ENCODE measurements at regions not wholly inside any gene's neighbourhood (a gene's known extent, or its start where the extent isn't known, plus 50 kb on each side); places are given as distances from the start of the nearest gene placed in this dataset.
A peak's percentile ranks its signal among the peaks of the same experiment; 100 is the strongest.
"Not testable (repeated sequence)": the region's sequence is repeated elsewhere in the genome, so short reads cannot be mapped to it uniquely, and the experiment has no call there.

GRCh38 chr16:75780669-75781068, 54.4 kb upstream of the CPHXL start:
- no peak for DNase-seq

DNA sequence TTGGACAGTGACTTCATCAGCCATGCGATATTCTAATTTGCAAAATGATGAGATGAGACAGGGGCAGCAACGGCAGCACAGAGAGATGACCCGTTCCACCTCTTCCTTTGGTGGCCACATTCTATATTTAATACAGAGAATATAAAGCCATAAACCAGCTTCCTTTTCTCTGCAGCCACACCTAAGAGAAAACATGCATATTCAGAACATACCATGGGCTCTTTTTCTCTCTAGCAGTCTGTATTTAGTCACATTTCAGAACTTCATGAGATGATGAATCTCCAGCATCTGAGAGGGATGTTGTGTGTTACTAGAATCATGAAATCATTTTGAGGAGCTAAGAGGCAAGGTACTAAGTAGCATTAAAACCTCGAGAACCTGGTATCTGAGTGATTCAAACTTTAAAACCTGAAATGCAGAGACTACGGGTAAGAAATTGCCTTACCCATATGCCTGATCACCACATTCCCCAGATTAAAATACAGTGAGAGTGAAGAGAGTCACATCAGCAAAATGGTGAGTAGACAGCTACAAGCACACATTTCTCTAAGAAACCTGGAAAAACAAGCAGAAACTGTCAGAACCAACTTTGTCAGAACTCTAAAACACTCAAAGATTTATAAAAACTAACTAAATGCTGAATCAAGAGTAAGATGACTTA, 55.5 kb upstream of the CPHXL start:
- no peak for DNase-seq

DNA sequence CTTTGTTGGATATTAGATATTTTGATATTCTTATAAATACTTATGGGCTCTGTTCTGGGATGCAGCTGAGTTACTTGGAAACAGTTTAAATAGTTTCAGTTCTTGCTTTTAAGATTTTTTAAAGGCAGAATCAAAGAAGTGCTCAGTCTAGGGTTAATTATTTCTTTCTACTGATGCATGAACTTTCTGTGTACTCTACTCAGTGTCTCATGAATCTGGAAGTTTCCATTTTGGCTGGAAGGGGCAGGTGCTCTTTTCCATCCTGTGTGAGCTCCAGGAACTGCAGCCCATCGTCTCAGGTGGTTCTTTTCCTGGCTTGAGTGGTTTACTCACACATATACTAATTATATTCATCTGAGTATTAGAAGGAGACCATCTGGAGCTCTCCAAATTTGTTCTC, 61.1 kb upstream of the CPHXL start:
- DNase-seq, result no peak

- DNase-seq, result peak; percentile 40
Measured at GRCh38 chr16:75789237-75789636, 62.9 kb upstream of the CPHXL start.

DNA sequence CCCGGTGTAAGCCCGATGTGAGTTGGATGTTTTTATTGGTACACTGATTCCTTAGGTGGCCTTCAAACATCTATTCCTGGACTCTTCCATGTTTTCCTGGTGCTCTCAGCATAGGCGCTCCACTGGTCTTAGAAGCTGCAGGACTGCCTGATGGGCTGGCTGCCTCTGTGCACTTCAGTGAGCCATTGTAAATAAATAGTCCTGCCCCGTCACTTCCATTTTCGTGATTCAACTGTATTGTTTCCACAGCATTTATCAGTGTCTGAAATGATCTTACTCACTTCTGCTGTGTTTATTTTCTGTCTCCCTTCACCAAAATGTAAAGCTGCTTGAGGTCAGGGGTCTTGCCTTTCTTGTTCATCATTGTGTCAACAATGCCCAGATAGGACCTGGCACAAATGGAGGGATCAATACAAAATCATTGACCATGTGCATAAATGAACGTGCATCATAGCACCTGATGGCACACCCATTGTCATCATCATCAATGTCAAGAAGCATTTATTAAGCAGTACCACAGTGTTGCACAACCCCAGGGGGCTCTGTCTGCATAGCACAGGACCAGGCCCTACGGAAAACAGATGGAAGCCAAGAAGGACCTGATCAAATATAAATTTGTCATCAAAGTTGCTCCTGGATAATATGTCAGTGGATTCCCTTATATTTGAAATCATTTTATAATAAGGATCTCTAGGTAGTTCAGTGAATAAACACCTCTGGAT, 66.6 kb upstream of the CPHXL start:
- no peak for DNase-seq

GRCh38 chr16:75793641-75794040, 67.4 kb upstream of the CPHXL start:
- DNase-seq, result no peak

DNA sequence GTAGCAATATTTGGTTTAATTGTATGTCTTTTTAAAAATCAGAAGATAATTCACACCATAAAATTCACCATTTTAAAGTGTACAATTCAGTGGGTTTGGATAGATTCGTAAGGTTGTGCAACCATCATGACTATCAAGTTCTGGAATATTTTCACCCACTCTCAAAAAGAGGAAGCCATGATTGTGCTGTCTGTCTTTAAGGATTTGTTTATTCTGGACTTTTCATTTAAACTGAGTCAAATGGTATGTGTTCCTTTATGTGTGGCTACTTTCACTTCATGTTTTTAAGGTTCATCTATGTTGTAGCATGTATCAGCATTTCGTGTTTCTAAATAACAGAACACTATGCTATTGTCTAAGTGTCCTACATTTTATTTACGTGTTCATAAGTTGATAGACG, 68.1 kb upstream of the CPHXL start:
- DNase-seq, result no peak

GRCh38 chr16:75798714-75799113, 72.4 kb upstream of the CPHXL start:
- no peak for DNase-seq

DNA sequence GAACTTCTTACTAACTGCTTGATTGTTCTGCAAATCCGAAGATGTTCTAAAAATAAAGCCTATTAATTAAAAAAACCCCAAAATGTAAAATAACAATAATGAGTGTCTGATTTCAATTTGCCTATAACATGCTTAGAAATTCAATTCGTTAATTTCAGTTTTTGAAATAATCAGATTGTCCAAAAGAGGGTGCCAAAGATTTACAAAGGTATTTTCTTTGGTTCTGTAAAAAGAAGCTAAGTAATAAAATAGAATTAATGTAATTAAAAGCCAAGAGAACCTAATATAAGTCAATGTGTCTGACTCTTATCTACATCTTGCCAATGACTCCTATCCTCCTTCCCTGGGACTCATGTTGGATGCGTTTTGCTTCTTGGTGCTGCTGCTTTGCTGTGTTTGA, 75.0 kb upstream of the CPHXL start:
- DNase-seq, result no peak

DNA sequence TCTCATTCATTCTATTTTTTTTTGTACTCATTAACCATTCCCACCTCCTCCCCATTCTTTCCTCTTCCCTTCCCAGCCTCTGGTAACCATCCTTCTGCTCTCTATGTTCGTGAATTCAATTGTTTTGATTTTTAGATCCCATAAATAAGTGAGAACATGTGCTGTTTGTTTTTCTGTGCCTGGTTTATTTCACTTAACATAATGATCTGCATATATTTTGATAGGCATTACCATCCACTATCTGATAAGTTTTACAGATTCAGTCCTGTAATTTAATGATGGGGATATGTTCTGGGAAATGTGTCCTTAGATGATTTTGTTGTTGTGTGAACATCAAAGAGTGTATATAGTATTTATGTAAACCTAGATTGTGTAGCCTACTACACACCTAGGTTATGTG, 77.5 kb upstream of the CPHXL start:
- DNase-seq, result no peak

GRCh38 chr16:75804368-75804767, 78.1 kb upstream of the CPHXL start:
- DNase-seq, result no peak

DNA sequence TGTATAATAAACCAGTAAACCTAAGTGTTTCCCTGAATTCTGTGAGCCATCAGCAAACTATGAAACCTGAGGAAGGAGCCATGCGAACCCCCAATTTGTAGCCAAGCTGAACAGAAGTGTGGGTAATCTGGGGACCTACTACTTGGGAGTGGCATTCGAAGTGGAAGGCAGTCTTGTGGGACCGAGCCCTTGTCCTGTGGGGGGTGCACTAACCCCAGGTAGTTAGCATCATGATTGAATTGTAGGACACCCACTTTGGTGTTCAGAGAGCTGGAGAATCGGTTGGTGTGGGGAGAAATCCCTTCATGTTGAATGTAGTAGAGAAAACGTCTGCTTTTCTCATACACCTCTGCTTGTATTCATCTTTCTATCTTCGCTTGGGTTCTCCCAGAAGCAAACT, 79.7 kb upstream of the CPHXL start:
- DNase-seq, result no peak

GRCh38 chr16:75806487-75806886, 80.2 kb upstream of the CPHXL start:
- no peak for DNase-seq

- DNase-seq, result no peak
Measured at GRCh38 chr16:75810342-75810741, 84.1 kb upstream of the CPHXL start.

- no peak for DNase-seq
Measured at GRCh38 chr16:75811020-75811634, 84.8 kb upstream of the CPHXL start.

- no peak for DNase-seq
Measured at GRCh38 chr16:75818491-75818890, 92.2 kb upstream of the CPHXL start.

DNA sequence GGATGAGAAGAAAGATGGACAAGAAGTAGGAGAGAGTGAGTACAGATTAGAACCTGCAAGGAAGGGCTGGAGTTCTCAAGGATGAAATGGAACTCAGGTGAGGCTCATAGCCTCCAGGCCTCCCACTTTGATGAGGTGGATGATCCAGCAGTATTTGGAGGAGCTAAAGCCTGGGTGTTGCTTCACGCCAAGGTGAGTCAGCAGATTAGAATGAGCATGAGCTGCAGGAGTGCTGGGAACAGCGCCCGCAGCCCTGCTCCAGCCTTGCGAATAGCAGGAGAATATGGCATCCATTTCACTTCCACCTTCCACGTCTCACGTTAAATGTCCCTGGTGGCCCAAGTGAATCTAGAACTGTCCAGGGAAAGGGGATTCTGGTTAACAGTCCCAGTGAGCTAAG, 94.4 kb upstream of the CPHXL start:
- DNase-seq, result no peak

- no peak for DNase-seq
Measured at GRCh38 chr16:75821117-75821516, 94.8 kb upstream of the CPHXL start.

GRCh38 chr16:75825750-75826149, 99.5 kb upstream of the CPHXL start:
- not testable (repeated sequence) for DNase-seq

- DNase-seq, result not testable (repeated sequence)
Measured at GRCh38 chr16:75827372-75828038, 101.2 kb upstream of the CPHXL start.

- DNase-seq, result not testable (repeated sequence)
Measured at GRCh38 chr16:75833385-75833784, 107.1 kb upstream of the CPHXL start.

- DNase-seq, result no peak
Measured at GRCh38 chr16:75836347-75837010, 110.2 kb upstream of the CPHXL start.

- DNase-seq, result no peak
Measured at GRCh38 chr16:75837264-75837663, 111.0 kb upstream of the CPHXL start.

Measured in HCEC 1CT (cell line).